ENCODE measurements at regions not wholly inside any gene's neighbourhood (a gene's known extent, or its start where the extent isn't known, plus 50 kb on each side); places are given as distances from the start of the nearest gene placed in this dataset.
"Not testable (repeated sequence)": the region's sequence is repeated elsewhere in the genome, so short reads cannot be mapped to it uniquely, and the experiment has no call there.

DNA sequence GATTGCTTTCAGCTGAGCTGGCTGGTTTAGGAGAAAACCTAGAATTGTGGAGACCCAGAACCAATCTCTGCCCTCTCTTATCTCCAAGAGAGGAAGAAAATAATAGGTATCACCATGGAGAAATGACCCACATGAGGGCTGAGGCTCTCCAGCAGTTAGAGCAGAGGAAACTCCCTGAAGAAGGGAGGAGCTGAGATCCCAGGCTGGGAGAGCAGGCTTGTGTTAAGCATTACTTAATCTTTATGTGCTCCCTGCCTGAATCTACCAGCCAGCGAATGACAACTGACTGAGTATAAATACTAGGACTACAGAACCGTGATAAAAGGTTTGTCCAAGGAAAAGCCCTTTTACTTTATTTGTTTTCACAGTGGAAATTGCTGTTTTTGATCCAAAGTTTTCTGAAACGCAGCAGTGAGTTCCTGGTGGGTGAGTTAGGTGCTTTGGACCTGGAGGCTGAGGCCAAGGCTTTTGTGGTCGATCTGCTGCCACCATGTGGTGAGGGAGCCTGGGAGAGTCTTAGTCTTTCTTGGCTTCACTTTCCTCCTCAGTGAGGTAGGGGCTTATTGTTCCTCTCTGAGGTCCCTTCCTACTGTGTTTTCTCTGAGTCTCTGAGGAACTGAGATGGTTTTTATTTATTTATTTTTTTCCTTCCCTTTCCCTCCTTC is 219.5 kb upstream of the NOTCH2NLA start:
- ATAC-seq (peak in 1 of 8 donors; percentile 49), DNase-seq (peak; percentile 32 to 36)
- intact Hi-C loops (cut with DNase I); H3K27me3 ChIP-seq; H3K4me3 ChIP-seq; H3K36me3 ChIP-seq; H3K4me1 ChIP-seq; H3K9me3 ChIP-seq; H3K27ac ChIP-seq: not testable (repeated sequence)
- 16 to 20% methylated on average over 3 to 4 of the region's 4 CpGs for WGBS, 2 donors
- TF ChIP-seq, protein P1, sequence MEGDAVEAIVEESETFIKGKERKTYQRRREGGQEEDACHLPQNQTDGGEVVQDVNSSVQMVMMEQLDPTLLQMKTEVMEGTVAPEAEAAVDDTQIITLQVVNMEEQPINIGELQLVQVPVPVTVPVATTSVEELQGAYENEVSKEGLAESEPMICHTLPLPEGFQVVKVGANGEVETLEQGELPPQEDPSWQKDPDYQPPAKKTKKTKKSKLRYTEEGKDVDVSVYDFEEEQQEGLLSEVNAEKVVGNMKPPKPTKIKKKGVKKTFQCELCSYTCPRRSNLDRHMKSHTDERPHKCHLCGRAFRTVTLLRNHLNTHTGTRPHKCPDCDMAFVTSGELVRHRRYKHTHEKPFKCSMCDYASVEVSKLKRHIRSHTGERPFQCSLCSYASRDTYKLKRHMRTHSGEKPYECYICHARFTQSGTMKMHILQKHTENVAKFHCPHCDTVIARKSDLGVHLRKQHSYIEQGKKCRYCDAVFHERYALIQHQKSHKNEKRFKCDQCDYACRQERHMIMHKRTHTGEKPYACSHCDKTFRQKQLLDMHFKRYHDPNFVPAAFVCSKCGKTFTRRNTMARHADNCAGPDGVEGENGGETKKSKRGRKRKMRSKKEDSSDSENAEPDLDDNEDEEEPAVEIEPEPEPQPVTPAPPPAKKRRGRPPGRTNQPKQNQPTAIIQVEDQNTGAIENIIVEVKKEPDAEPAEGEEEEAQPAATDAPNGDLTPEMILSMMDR (IDR thresholded peaks at IDR 0.05), result peak in 6 of 9 donors; percentile 32 to 49 (median 40)

DNA sequence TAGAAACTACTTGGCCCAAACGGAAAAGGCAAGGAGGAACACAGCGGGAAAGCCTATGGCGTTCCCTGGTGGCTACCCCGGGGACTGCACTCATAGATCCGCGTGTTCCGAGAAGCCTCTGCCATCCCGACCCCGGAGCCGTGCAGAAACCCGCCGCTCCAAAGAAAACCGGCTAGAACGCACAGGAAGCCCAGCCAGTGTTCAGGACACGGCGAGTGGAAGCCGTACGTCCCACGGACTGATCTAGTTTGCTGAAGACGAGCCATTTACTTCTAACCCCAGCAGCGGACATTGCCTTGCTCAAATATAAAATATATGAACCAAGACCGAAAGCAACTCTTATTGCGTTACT is 215.0 kb upstream of the NOTCH2NLA start:
- not testable (repeated sequence) for H3K27ac ChIP-seq

DNA sequence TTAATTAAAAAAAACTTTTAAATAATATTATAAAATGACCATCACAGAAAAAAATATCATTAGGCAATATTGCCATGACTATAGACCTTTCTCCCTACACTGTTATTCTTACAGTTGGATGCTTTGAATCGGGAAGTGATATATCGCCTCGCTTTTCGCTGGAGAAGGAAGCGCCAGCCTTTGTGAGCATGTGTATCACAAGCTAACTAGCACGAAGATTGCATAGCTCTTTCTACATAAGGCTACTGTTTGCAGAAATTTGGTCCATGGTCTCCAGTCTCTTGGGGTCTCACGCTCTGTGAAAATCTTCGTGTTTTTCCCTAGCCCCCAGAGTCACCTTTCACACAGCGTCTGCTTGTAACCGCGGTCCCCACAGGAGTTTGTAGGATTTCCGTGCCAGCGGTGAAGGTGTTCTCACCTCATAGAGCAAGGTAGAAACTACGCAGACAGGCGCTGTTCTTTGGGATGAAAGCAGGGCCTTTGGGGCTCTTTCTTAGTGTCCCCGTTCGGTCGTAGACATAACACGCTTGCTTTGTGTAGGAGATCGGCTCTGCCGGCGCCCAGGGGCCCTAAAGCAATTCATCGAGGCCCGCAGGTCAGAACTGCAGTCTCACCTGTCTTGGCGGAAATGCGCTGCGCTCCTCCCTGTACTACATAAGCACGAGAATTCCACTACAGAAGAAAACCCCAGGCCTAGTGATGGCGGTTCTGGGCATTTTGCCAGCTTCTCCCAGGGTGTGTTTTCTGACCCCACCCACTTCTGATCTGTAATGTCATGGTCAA is 214.5 kb upstream of the NOTCH2NLA start:
- TF ChIP-seq, protein P1 (IDR thresholded peaks at IDR 0.05), result peak in 1 of 9 donors; percentile 9
- peak overlapping the region in 1 of 10 donors; percentile 49 for H3K4me3 ChIP-seq
- ATAC-seq; intact Hi-C loops (cut with DNase I); H3K27ac ChIP-seq; H3K4me1 ChIP-seq; H3K9me3 ChIP-seq; DNase-seq; H3K36me3 ChIP-seq; H3K27me3 ChIP-seq: not testable (repeated sequence)
- WGBS, 2 donors, result 55 to 56% methylated on average over 12 to 15 of the region's 29 CpGs

More for the DNA sequence above, 215.0 kb upstream of the NOTCH2NLA start:
- 0 to 1% methylated on average over 17 to 18 of the region's 23 CpGs for WGBS, 2 donors
- ATAC-seq, result peak in 1 of 8 donors; percentile 34
- TF ChIP-seq, protein P1 (IDR thresholded peaks at IDR 0.05), result peak in 4 of 9 donors; percentile 12 to 24 (median 19)
- H3K27me3 ChIP-seq; intact Hi-C loops (cut with DNase I); H3K4me1 ChIP-seq; H3K9me3 ChIP-seq; H3K36me3 ChIP-seq: not testable (repeated sequence)
- H3K4me3 ChIP-seq, result peak overlapping the region in 7 of 10 donors; percentile 30 to 51 (median 45)
- peak; percentile 13 to 17 for DNase-seq

DNA sequence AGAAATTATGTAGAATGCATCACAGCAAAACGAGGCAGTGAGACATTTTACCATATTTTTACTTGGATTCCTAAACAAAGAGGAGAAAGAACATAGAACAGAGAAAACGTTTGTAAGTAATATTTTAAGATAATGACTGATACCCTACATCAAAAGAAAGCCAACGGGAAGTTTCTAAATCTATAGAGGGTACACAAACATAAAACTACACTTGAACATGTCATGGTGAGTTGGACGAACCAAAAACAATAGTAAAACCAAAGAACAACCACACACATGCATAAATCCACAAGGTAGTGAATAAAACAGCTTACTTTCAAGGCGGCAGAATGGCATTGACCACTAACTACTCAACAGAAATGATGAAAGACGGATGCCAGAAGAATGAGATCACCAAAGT is 209.7 kb upstream of the NOTCH2NLA start:
- ATAC-seq; H3K4me1 ChIP-seq; H3K4me3 ChIP-seq; H3K9me3 ChIP-seq; H3K27me3 ChIP-seq; H3K36me3 ChIP-seq; H3K27ac ChIP-seq; DNase-seq; intact Hi-C loops (cut with DNase I): not testable (repeated sequence)
- 48 to 66% methylated on average over 2 to 3 of the region's 6 CpGs for WGBS, 2 donors

DNA sequence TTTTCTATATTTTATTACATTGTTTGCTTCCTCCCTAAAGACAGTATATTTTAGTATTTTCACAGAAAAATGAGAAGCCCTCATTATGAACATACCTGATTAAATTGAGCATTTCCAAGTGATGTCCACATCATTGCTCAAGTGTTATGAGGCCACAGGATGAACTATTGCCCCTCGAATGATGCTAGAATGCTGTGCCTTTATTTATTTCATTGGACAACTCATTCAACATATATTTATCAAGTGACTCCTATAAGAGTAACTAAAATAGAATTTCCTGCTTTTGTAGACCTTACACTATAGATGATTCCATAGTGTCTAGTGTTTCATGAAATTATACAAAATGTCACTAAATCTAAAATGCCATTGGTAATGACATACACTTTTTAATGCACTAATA is 187.8 kb upstream of the NOTCH2NLA start:
- H3K4me3 ChIP-seq; H3K9me3 ChIP-seq; H3K4me1 ChIP-seq; H3K27ac ChIP-seq; ATAC-seq; DNase-seq; H3K36me3 ChIP-seq; intact Hi-C loops (cut with DNase I); H3K27me3 ChIP-seq: not testable (repeated sequence)
- WGBS, 2 donors, result 76 to 88% methylated on average over 1 of the region's 1 CpG

DNA sequence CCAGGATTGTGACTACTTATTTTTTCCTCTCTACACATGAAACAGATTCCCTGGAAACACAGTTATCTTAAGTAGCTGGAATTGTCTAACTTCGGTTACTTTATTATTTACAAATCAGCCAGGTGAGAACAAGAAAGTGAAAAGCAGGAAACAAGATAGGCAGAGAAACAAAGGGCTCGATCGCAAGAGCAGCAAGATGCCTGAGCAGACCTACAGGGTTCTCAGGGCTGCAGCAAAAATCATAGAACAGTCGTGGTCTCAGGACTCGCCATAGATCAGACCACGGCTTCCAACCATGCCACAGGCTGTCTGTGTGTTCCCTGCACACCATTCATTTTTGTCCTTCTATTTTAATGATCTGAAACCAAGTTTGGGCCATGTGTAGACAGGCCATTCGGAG is 186.2 kb upstream of the NOTCH2NLA start:
- H3K9me3 ChIP-seq; H3K36me3 ChIP-seq; H3K4me1 ChIP-seq; H3K4me3 ChIP-seq; DNase-seq; intact Hi-C loops (cut with DNase I); ATAC-seq; H3K27ac ChIP-seq; H3K27me3 ChIP-seq: not testable (repeated sequence)
- WGBS, 2 donors, result 89 to 95% methylated on average over 5 of the region's 7 CpGs

DNA sequence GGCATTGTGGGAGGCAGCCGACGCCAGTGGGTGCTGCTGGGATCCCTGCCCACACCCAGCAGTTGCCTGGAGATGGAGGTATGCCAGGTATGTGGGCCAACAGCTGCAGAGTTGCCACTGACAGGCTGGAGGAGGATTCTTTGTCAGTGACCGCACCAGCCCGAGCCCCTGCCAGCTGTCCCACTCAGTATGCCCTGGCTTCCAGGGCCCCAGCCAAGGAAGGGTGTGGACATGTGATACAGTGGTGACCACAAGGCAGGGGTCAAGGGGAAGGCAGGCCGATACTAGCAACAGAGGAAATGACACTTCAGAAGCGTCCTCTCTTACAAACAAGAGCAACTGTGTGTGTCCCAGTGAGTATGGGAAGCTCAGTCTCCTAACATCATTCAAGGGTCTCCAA is 185.1 kb upstream of the NOTCH2NLA start:
- ATAC-seq; intact Hi-C loops (cut with DNase I); H3K4me1 ChIP-seq; H3K36me3 ChIP-seq; H3K27me3 ChIP-seq; H3K9me3 ChIP-seq; H3K4me3 ChIP-seq: not testable (repeated sequence)
- peak; percentile 28 to 41 for DNase-seq
- 7 to 11% methylated on average over 3 to 4 of the region's 6 CpGs for WGBS, 2 donors
- H3K27ac ChIP-seq, result peak overlapping the region in 1 of 10 donors; percentile 62

DNA sequence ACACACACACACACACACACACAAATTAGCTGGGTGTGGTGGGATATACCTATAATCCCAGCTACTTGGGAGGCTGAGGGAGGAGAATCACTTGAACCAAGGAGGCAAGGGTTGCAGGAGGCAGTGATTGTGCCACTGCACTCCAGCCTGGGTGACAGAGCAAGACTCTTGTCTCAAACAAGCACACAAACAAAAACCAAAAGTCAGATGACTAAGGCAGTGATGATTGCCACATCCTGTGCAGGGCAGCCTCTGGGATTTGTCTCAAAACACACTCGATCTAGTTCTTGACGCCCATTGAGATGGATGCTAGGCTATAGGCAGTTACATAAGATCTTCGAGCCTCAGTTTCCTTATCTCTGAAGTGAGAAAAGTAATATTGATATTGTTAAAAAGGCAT is 183.1 kb upstream of the NOTCH2NLA start:
- ATAC-seq; H3K27me3 ChIP-seq; intact Hi-C loops (cut with DNase I); H3K9me3 ChIP-seq; H3K36me3 ChIP-seq; H3K27ac ChIP-seq; H3K4me1 ChIP-seq; DNase-seq; H3K4me3 ChIP-seq: not testable (repeated sequence)
- WGBS, 2 donors, result 10 to 36% methylated on average over 1 of the region's 3 CpGs
